ENCODE measurements at regions not wholly inside any gene's neighbourhood (a gene's known extent, or its start where the extent isn't known, plus 50 kb on each side); places are given as distances from the start of the nearest gene placed in this dataset.
A peak's percentile ranks its signal among the peaks of the same experiment; 100 is the strongest.

- Histone ChIP-seq H3K9me3 (ENCODE audit: control insufficient read depth in 2 of 3, insufficient read depth in 1 of 3, low read length in 3 of 3) (no peaks in the 10 kb centered on the region), H3K36me3 (ENCODE audit: control insufficient read depth in 2 of 3, insufficient read depth in 3 of 3, low read length in 3 of 3) (no peaks in the 10 kb centered on the region), H3K27me3 (ENCODE audit: control insufficient read depth, insufficient read depth, low read length) (no peaks in the 10 kb centered on the region), H3K4me3 (ENCODE audit: low read length in 3 of 3) (no peak overlapping the region), H3K27ac (ENCODE audit: low read depth in 2 of 2, low read length in 2 of 2) (no peak overlapping the region), H3K4me1 (ENCODE audit: control insufficient read depth in 2 of 3, insufficient read depth in 2 of 3, low read depth in 1 of 3, low read length in 3 of 3) (no peaks in the 10 kb centered on the region), H3K9ac (ENCODE audit: low read length in 3 of 3) (no peak overlapping the region)
- intact Hi-C loops (cut with DNase I), result no loop called here
- FAIRE-seq (no peak), DNase-seq (peak in 2 of 5 donors; percentile 79 to 82)
- no peak for TF ChIP-seq CTCF (IDR thresholded peaks at IDR 0.05; ENCODE audit: borderline replicate concordance, extremely low read depth, insufficient read depth)
Observed at GRCh38 chr4:32037399-32037798, 1317.2 kb downstream of the PCDH7 start.

- TF ChIP-seq CTCF (IDR thresholded peaks at IDR 0.05; ENCODE audit: borderline replicate concordance, extremely low read depth, insufficient read depth), result no peak
- no peak overlapping the region for H3K9ac ChIP-seq (ENCODE audit: low read length in 3 of 3)
- H3K36me3 ChIP-seq (ENCODE audit: control insufficient read depth in 2 of 3, insufficient read depth in 3 of 3, low read length in 3 of 3), result no peaks in the 10 kb centered on the region
- no peak overlapping the region for H3K27ac ChIP-seq (ENCODE audit: low read depth in 2 of 2, low read length in 2 of 2)
- intact Hi-C loops (cut with DNase I), result no loop called here
- H3K4me3 ChIP-seq (ENCODE audit: low read length in 3 of 3), result no peak overlapping the region
- DNase-seq (no peak), FAIRE-seq (no peak)
- no peaks in the 10 kb centered on the region for H3K9me3 ChIP-seq (ENCODE audit: control insufficient read depth in 2 of 3, insufficient read depth in 1 of 3, low read length in 3 of 3)
- no peaks in the 10 kb centered on the region for H3K27me3 ChIP-seq (ENCODE audit: control insufficient read depth, insufficient read depth, low read length)
- H3K4me1 ChIP-seq (ENCODE audit: control insufficient read depth in 2 of 3, insufficient read depth in 2 of 3, low read depth in 1 of 3, low read length in 3 of 3), result no peaks in the 10 kb centered on the region
Observed at GRCh38 chr4:32042486-32043247, 1322.5 kb downstream of the PCDH7 start.

GRCh38 chr4:32043248-32043633 lies 1323.1 kb downstream of the PCDH7 start:
- Histone ChIP-seq H3K4me1 (ENCODE audit: control insufficient read depth in 2 of 3, insufficient read depth in 2 of 3, low read depth in 1 of 3, low read length in 3 of 3) (no peaks in the 10 kb centered on the region), H3K27ac (ENCODE audit: low read depth in 2 of 2, low read length in 2 of 2) (no peak overlapping the region), H3K9me3 (ENCODE audit: control insufficient read depth in 2 of 3, insufficient read depth in 1 of 3, low read length in 3 of 3) (no peaks in the 10 kb centered on the region), H3K27me3 (ENCODE audit: control insufficient read depth, insufficient read depth, low read length) (no peaks in the 10 kb centered on the region), H3K9ac (ENCODE audit: low read length in 3 of 3) (no peak overlapping the region), H3K4me3 (ENCODE audit: low read length in 3 of 3) (no peak overlapping the region), H3K36me3 (ENCODE audit: control insufficient read depth in 2 of 3, insufficient read depth in 3 of 3, low read length in 3 of 3) (no peaks in the 10 kb centered on the region)
- DNase-seq (no peak), FAIRE-seq (no peak)
- no peak for TF ChIP-seq CTCF (IDR thresholded peaks at IDR 0.05; ENCODE audit: borderline replicate concordance, extremely low read depth, insufficient read depth)
- intact Hi-C loops (cut with DNase I), result no loop called here

- FAIRE-seq (no peak), DNase-seq (no peak)
- no peaks in the 10 kb centered on the region for H3K36me3 ChIP-seq (ENCODE audit: control insufficient read depth in 2 of 3, insufficient read depth in 3 of 3, low read length in 3 of 3)
- H3K27me3 ChIP-seq (ENCODE audit: control insufficient read depth, insufficient read depth, low read length), result no peaks in the 10 kb centered on the region
- H3K4me1 ChIP-seq (ENCODE audit: control insufficient read depth in 2 of 3, insufficient read depth in 2 of 3, low read depth in 1 of 3, low read length in 3 of 3), result no peaks in the 10 kb centered on the region
- no peaks in the 10 kb centered on the region for H3K9me3 ChIP-seq (ENCODE audit: control insufficient read depth in 2 of 3, insufficient read depth in 1 of 3, low read length in 3 of 3)
- H3K27ac ChIP-seq (ENCODE audit: low read depth in 2 of 2, low read length in 2 of 2), result no peak overlapping the region
- TF ChIP-seq CTCF (IDR thresholded peaks at IDR 0.05; ENCODE audit: borderline replicate concordance, extremely low read depth, insufficient read depth), result no peak
- intact Hi-C loops (cut with DNase I), result no loop called here
- no peak overlapping the region for H3K9ac ChIP-seq (ENCODE audit: low read length in 3 of 3)
- H3K4me3 ChIP-seq (ENCODE audit: low read length in 3 of 3), result no peak overlapping the region
Observed at GRCh38 chr4:32061916-32062315, 1341.7 kb downstream of the PCDH7 start.

Measured in kidney (tissue), 13 donors.